Endothelial cell of umbilical vein (primary cell): ENCODE measurements at regions not wholly inside any gene's neighbourhood (a gene's known extent, or its start where the extent isn't known, plus 50 kb on each side); places are given as distances from the start of the nearest gene placed in this dataset.

Experiments used
- BruUV-seq: library from RNA; stranded (reverse); fragments of 400-500 nt; replicated peaks from 2 replicates; lab custom pipeline; 2021; lab: Mats Ljungman, UMichigan
- CTCF ChIA-PET: fragments of 300-600, 350-600 bp; sonication (Branson Sonifier 250); formaldehyde crosslinking; loops from one replicate; lab custom pipeline; 2021; ENCODE audit warnings: antibody characterized with exemption, inconsistent platforms; lab: Charles Lee
- POLR2A ChIA-PET: fragments of 300-600, 350-600 bp; sonication (Branson Sonifier 250); formaldehyde crosslinking; loops from one replicate; lab custom pipeline; 2021; ENCODE audit warnings: antibody characterized with exemption, inconsistent platforms; lab: Charles Lee
- DNase-seq: peaks from one replicate; pipeline ENCODE4 v3.0.0-alpha.2; 2011; ENCODE audit warnings: low read depth, low spot score
- FAIRE-seq: peaks from 2 replicates; lab custom pipeline; 2011; peaks lifted over from hg19 to GRCh38; lab: Jason Lieb, UNC
- H2AFZ ChIP-seq: 2 replicates; pipeline ENCODE4 v1.6.0; 2012; ENCODE audit warnings: low read depth, low read length, control low read depth, inconsistent platforms
- H3K27ac ChIP-seq: 2 replicates; pipeline ENCODE4 v1.5.1; 2011; ENCODE audit warnings: low read depth, mild to moderate bottlenecking, control low read depth, low read length, moderate library complexity; ENCODE audit not compliant: insufficient read depth
- H3K27me3 ChIP-seq, 2 experiments: 2 replicates each; pipeline versions ENCODE4 v1.6.0 to v1.6.1; 2011; ENCODE audit warnings: low read length in 2 of 2, mixed read lengths in 1 of 2; ENCODE audit not compliant: control insufficient read depth in 2 of 2, insufficient read depth in 2 of 2
- H3K36me3 ChIP-seq, 2 experiments: 2 replicates in 1 of 2; 3 replicates in 1 of 2; pipeline ENCODE4 v1.5.1; 2011; ENCODE audit warnings: low read length in 2 of 2, mild to moderate bottlenecking in 1 of 2, moderate library complexity in 1 of 2; ENCODE audit not compliant: control insufficient read depth in 2 of 2, insufficient read depth in 2 of 2; ENCODE audit errors: extremely low read depth in 1 of 2
- H3K4me1 ChIP-seq: 3 replicates; pipeline ENCODE4 v1.5.1; 2011; ENCODE audit warnings: mild to moderate bottlenecking, low read length; ENCODE audit not compliant: control insufficient read depth, insufficient read depth; ENCODE audit errors: extremely low read depth
- H3K4me2 ChIP-seq: 2 replicates; pipeline ENCODE4 v1.6.1; 2011; ENCODE audit warnings: low read length, control low read depth, mixed read lengths; ENCODE audit not compliant: insufficient read depth
- H3K4me3 ChIP-seq, 3 experiments: fragments of 200-600 bp in 1 of 3; sonication (generic), shearing (Covaris generic) in 1 of 3; replicated peaks in 1 of 3; 2 replicates each; pipeline ENCODE4 v1.5.1; 2011 to 2016; ENCODE audit warnings: control low read depth in 3 of 3, low read length in 3 of 3, mild to moderate bottlenecking in 2 of 3, inconsistent platforms in 1 of 3, low read depth in 1 of 3, moderate library complexity in 1 of 3; ENCODE audit not compliant: insufficient read depth in 1 of 3
- H3K79me2 ChIP-seq: 2 replicates; pipeline ENCODE4 v1.6.0; 2012; ENCODE audit warnings: low read length, inconsistent platforms; ENCODE audit not compliant: control insufficient read depth, insufficient read depth
- H3K9ac ChIP-seq: replicated peaks from 2 replicates; pipeline ENCODE3; 2011; ENCODE audit warnings: low read length, control low read depth; ENCODE audit not compliant: insufficient read depth; ENCODE audit errors: extremely low read depth
- H3K9me1 ChIP-seq: replicated peaks from 3 replicates; pipeline ENCODE4 v1.6.0; 2011; ENCODE audit warnings: mild to moderate bottlenecking, low read length; ENCODE audit not compliant: control insufficient read depth, insufficient read depth; ENCODE audit errors: extremely low read depth
- H3K9me3 ChIP-seq: replicated peaks from 2 replicates; pipeline ENCODE4 v1.5.1; 2012; ENCODE audit warnings: low read length, inconsistent platforms; ENCODE audit not compliant: control insufficient read depth, insufficient read depth
- H4K20me1 ChIP-seq: replicated peaks from 2 replicates; pipeline ENCODE3; 2011; ENCODE audit warnings: mild to moderate bottlenecking, low read length; ENCODE audit not compliant: control insufficient read depth, insufficient read depth; ENCODE audit errors: extremely low read depth
- CTCF ChIP-seq, 2 donors: IDR thresholded peaks; 1 replicate in 1 of 2; 2 replicates in 1 of 2; pipeline ENCODE4 v1.5.1; 2011; ENCODE audit warnings: low read length in 2 of 2, mild to moderate bottlenecking in 2 of 2, moderate library complexity in 2 of 2, control low read depth in 1 of 2, inconsistent platforms in 1 of 2, low read depth in 1 of 2; ENCODE audit not compliant: insufficient read depth in 1 of 2; ENCODE audit errors: extremely low read depth in 1 of 2
- EZH2 ChIP-seq: IDR thresholded peaks from 2 replicates; pipeline ENCODE4 v1.6.1; 2012; ENCODE audit warnings: borderline replicate concordance, low read depth, mild to moderate bottlenecking, moderate library complexity, low read length, inconsistent platforms; ENCODE audit not compliant: severe bottlenecking
- FOS ChIP-seq: IDR thresholded peaks from 2 replicates; pipeline ENCODE4 v1.6.1; 2011; ENCODE audit warnings: mild to moderate bottlenecking, low read length, moderate library complexity, borderline replicate concordance; ENCODE audit not compliant: insufficient read depth
- GATA2 ChIP-seq: IDR thresholded peaks from 2 replicates; pipeline ENCODE4 v1.7.0; 2011; ENCODE audit warnings: low read depth, mild to moderate bottlenecking, moderate library complexity, mixed read lengths, low read length; ENCODE audit not compliant: insufficient read length, insufficient read depth
- JUN ChIP-seq: IDR thresholded peaks from 2 replicates; pipeline ENCODE4 v1.6.1; 2011; ENCODE audit warnings: borderline replicate concordance, low read depth; ENCODE audit not compliant: insufficient read length, insufficient read depth
- MAX ChIP-seq: IDR thresholded peaks from 2 replicates; pipeline ENCODE4 v1.6.1; 2011; ENCODE audit not compliant: insufficient read depth, insufficient read length
- MYC ChIP-seq: IDR thresholded peaks from one replicate; pipeline ENCODE4 v1.6.1; 2011; ENCODE audit warnings: mild to moderate bottlenecking, low read depth, low read length
- POLR2A ChIP-seq: IDR thresholded peaks from 2 replicates; pipeline ENCODE4 v1.6.1; 2012; ENCODE audit warnings: low read depth, mild to moderate bottlenecking, control low read depth, low read length
- POLR2AphosphoS5 ChIP-seq: IDR thresholded peaks from 2 replicates; pipeline ENCODE4 v1.6.1; 2012; ENCODE audit warnings: low read depth, mild to moderate bottlenecking, control low read depth, low read length, moderate library complexity; ENCODE audit not compliant: insufficient read depth
- dilution Hi-C: fragments of 300-500 bp; cut with MboI; formaldehyde crosslinking; loops from one replicate; pipeline ENCODE4 v1.15.0; 2019; ENCODE audit warnings: low sequenced_read_pairs; ENCODE audit not compliant: extremely low pct_ligation_motif_present
- intact Hi-C: fragments of 100-400 bp; cut with micrococcal nuclease; formaldehyde crosslinking; loops from one replicate; pipeline ENCODE4 v1.10.0; 2022

GRCh38 chr7:69237541-69237940, 360.7 kb upstream of the AUTS2 start:
- intact Hi-C loops (no loop called here), dilution Hi-C loops (no loop called here)
- no peak for DNase-seq
- Histone ChIP-seq H3K4me1 (no peaks in the 10 kb centered on the region), H3K36me3 (no peaks in the 10 kb centered on the region), H2AFZ (no peak overlapping the region), H3K79me2 (no peaks in the 10 kb centered on the region), H3K9me1 (no peaks in the 10 kb centered on the region), H4K20me1 (no peaks in the 10 kb centered on the region), H3K4me2 (no peak overlapping the region), H3K27ac (no peak overlapping the region), H3K4me3 (no peak overlapping the region), H3K27me3 (no peaks in the 10 kb centered on the region), H3K9ac (no peak overlapping the region), H3K9me3 (no peaks in the 10 kb centered on the region)
- TF ChIP-seq MYC (no peak), MAX (no peak), POLR2A (no peak), JUN (no peak), FOS (no peak), EZH2 (no peak), CTCF (IDR thresholded peaks at IDR 0.05; ENCODE audit: extremely low read depth in 1 of 2, insufficient read depth in 1 of 2, low read depth in 1 of 2, low read length in 2 of 2) (no peak), POLR2AphosphoS5 (no peak), GATA2 (no peak)
- no peak for FAIRE-seq
- no TSS peak for BruUV-seq
- ChIA-PET POLR2A (no interaction called here), CTCF (no interaction called here)
